ENCODE measurements at regions not wholly inside any gene's neighbourhood (a gene's known extent, or its start where the extent isn't known, plus 50 kb on each side); places are given as distances from the start of the nearest gene placed in this dataset.
"Not testable (repeated sequence)": the region's sequence is repeated elsewhere in the genome, so short reads cannot be mapped to it uniquely, and the experiment has no call there.

- DNase-seq: not testable (repeated sequence)
Measured at GRCh38 chr11:91268512-91269295, 955.9 kb upstream of the FAT3 start.

DNA sequence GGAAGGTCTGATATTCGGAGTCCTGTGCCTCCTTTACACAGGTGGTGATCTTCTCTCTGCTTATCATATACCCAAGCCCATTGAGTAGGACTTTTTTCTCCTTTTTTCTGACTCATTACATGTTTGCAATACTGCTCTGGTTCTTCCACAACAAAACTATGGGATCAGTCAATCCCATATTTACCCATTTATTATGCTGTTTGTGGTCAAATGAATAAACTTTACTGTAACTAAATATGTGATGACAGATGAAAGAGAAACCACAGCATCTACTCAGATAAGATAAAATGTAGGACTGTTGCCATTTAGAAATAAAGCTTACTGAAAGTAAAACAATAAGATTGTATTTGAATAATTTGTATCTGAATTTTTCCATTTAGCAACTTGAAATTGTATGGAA is 958.7 kb upstream of the FAT3 start:
- no peak for DNase-seq

DNA sequence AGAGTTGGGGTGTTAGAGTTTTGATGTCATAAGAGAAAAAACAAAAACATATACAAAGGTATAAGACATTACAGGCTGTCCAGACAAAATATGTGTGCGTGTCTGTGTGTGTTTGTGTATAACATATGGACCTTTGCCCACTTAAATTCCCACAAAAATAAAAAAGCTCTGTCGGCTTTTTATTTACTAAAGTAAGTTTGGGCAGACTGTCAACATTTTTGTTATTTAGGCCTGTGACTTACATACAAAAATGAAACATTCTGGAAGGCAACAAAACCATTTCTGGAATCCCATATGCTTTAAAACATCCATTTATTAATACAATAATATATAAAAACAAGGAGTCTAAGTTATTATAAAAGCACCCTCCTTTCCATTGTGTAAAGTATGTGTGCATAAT is 960.1 kb upstream of the FAT3 start:
- no peak for DNase-seq

- DNase-seq: no peak
Measured at GRCh38 chr11:91263496-91264365, 960.9 kb upstream of the FAT3 start.

- DNase-seq: no peak
Measured at GRCh38 chr11:91261513-91261912, 963.1 kb upstream of the FAT3 start.

DNA sequence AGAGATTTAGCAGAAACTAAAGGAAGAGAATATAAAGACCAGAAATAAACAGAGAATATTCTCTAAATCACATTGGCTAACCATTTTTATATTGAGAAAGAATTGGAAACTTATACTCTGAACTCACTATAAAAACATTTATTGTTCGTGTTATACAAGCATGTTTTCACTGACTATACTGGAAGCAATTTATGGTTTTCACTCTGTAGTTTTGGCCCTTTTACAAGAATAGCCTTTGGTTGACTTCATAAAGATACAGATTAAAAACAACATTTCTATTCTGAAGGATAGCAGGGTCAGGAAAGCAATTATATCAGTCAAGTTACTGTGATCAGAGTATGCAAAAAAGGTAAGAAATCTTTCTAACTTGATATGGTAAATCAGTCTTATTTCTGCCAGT is 965.7 kb upstream of the FAT3 start:
- no peak for DNase-seq

DNA sequence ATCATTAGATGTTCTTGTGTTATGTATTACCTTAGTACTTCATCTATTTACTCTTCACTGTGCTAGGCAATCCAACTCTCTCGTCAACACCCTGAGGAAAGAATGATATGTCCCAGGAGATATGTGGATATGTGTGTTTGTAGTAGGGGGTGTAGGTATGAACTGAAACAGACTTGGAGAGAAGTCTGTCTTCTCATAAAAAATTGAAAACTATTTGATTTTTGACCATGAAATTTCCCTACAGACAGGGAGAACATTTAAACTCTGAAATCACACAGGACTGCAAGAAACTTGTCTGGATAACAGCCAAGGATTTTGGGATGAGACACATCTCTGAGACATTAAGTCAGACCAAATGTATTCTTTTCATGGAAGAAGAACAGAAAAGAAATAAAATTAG is 967.0 kb upstream of the FAT3 start:
- DNase-seq: no peak

- peak; percentile 25 for DNase-seq
Measured at GRCh38 chr11:91248199-91248807, 976.3 kb upstream of the FAT3 start.

- DNase-seq: no peak
Measured at GRCh38 chr11:91247009-91247735, 977.4 kb upstream of the FAT3 start.

GRCh38 chr11:91244912-91245311 is 979.7 kb upstream of the FAT3 start:
- DNase-seq: no peak

GRCh38 chr11:91243630-91244029 is 981.0 kb upstream of the FAT3 start:
- no peak for DNase-seq

GRCh38 chr11:91243051-91243450 is 981.6 kb upstream of the FAT3 start:
- DNase-seq: no peak

DNA sequence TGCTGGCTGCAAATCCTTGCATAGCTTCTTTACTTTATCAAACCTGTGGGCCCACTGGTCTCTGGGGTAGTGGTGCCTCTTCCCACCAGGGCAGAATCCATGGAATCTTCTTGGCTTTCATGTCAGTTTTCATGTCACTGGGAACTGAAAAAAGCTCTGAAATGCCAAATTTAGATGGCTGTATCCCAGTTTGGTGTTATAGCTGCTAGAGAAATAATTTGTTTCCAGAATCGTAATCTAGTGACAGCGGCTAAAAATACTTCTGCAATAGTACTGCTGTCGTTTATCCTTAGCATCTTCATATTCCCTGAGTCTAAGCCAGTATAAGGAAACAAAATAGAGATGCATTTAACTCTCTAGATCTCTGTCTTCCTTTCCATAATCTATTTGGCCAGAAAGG is 983.4 kb upstream of the FAT3 start:
- DNase-seq: no peak

DNA sequence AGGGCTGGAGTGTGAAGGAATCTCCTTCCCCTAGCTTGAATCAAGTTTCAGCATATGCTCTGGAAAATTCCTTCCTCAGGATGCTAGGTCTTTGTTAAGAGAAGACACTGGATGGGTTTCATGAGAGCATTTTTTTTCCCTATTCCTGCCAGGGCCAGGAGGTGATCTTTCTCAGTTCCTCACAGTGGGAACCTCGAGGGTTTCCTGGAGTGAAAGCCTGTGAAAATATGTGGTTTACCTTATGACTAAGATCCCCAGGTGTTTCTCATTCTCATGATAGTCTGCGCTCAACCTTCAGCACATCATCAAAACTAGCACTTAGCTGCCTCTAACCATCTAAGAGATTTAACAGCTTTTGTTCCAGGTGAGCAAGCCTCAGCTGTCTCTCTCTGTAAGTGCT is 985.3 kb upstream of the FAT3 start:
- no peak for DNase-seq

DNA sequence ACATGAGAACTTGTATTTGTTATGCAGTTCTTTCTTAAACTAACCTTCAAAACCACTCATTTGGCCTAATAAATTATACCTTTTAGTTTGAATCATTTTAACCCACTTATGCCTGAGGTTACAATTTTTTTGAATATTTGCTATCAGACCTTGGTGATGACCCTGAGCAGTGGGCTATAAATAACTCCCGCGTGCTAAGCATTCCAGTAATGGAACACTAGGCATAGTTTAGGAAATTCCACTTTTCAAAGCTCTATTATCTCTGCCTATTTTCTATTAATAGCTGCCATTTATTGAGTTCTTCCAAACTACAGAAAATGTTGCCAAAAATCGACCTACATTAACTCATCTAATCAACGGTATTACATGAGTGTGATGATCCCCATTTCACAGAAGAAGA is 993.4 kb upstream of the FAT3 start:
- DNase-seq: no peak

- DNase-seq: no peak
Measured at GRCh38 chr11:91230647-91231046, 994.0 kb upstream of the FAT3 start.

- DNase-seq: no peak
Measured at GRCh38 chr11:91222830-91223229, 1000.0 kb upstream of the CHORDC1 start.

GRCh38 chr11:91220476-91221202 is 997.8 kb upstream of the CHORDC1 start:
- no peak for DNase-seq

DNA sequence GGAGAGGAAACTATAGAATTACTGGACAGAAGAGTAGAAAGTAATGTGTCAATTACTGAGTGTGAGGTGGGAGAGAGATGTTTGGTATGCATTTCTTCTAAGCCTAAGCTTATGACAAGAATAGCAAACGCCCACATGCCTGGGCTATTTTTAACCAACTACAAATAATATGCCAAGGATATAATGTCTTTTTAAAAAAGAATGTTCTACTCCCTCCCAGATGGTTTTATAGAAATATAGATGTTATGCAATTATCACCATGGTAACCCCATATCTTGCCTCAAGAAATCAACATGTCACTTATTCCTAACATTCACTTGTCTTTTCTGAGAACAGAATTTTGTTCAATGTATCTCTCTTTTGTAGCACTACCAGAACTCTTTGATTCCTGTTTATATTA is 996.7 kb upstream of the CHORDC1 start:
- no peak for DNase-seq

- DNase-seq: no peak
Measured at GRCh38 chr11:91209751-91210150, 986.9 kb upstream of the CHORDC1 start.

GRCh38 chr11:91209306-91209705 is 986.5 kb upstream of the CHORDC1 start:
- no peak for DNase-seq

DNA sequence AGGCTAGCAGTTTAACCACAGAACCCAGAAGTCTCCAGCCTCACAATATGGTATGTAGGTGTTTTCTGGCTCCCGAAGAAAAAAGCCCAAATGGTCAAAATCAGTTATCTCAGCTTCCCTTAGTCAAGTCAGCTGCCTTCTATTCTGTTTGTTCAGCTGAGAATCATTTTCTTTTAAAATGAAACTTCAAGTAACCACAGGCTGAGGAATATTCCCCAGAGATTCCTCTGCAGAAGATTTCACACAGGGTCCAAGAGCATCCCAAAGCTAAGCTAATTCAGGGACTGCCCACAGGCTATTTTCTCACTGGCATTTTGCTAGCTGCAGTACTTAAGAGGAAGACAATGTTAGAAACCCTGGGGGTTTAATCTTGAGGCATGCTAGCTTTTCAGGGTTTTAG is 977.0 kb upstream of the CHORDC1 start:
- DNase-seq: no peak
